HEK293 (cell line): ENCODE measurements at regions not wholly inside any gene's neighbourhood (a gene's known extent, or its start where the extent isn't known, plus 50 kb on each side); places are given as distances from the start of the nearest gene placed in this dataset.

Experiments
- CTCF ChIA-PET: fragments of 350-600 bp; formaldehyde crosslinking; extraction: SDS; loops from one replicate; lab custom pipeline; 2021; ENCODE audit warnings: antibody characterized with exemption; lab: Yijun Ruan, JAX
- POLR2A ChIA-PET: fragments of 300-600 bp; formaldehyde crosslinking; extraction: SDS; loops from one replicate; lab custom pipeline; 2020; ENCODE audit warnings: antibody characterized with exemption, inconsistent platforms; lab: Yijun Ruan, JAX
- H3K27ac ChIP-seq: fragments of 200-500 bp; sonication (Bioruptor generic); 2 replicates; pipeline ENCODE4 v1.5.1; 2014; ENCODE audit warnings: low read depth, low read length, control low read depth, inconsistent platforms; ENCODE audit errors: extremely low read depth
- H3K36me3 ChIP-seq, 2 experiments: fragments of 200-500 bp in 1 of 2; sonication (Bioruptor generic) in 1 of 2; 1 replicate in 1 of 2; 2 replicates in 1 of 2; pipeline ENCODE4 v1.5.1; 2014 to 2017; ENCODE audit warnings: inconsistent platforms in 2 of 2, low read length in 2 of 2; ENCODE audit not compliant: control insufficient read depth in 2 of 2, insufficient read depth in 1 of 2
- H3K4me1 ChIP-seq: fragments of 200-500 bp; sonication (Bioruptor generic); 2 replicates; pipeline ENCODE4 v1.5.1; 2014; ENCODE audit warnings: mild to moderate bottlenecking, low read length, inconsistent platforms; ENCODE audit not compliant: control insufficient read depth, insufficient read depth
- H3K4me3 ChIP-seq: 2 replicates; pipeline ENCODE4 v1.5.1; 2011; ENCODE audit warnings: low read depth, mild to moderate bottlenecking, control low read depth, low read length, moderate library complexity
- H3K9me3 ChIP-seq: fragments of 200-500 bp; sonication (Bioruptor generic); 2 replicates; pipeline ENCODE4 v1.5.1; 2014; ENCODE audit warnings: low read depth, low read length, inconsistent platforms; ENCODE audit not compliant: control insufficient read depth, insufficient read depth
- ZNF112 ChIP-seq: fragments of 450-650 bp; formaldehyde crosslinking; IDR thresholded peaks from 2 replicates; pipeline ENCODE4 v1.5.0; 2017; ENCODE audit warnings: missing biosample characterization, missing genetic modification characterization
- ZNF114 ChIP-seq: fragments of 450-650 bp; formaldehyde crosslinking; IDR thresholded peaks from 2 replicates; pipeline ENCODE4 v1.5.0; 2017; ENCODE audit warnings: missing biosample characterization, missing genetic modification characterization
- ZNF184 ChIP-seq: fragments of 450-650 bp; IDR thresholded peaks from 2 replicates; pipeline ENCODE4 v1.5.1; 2018; ENCODE audit warnings: missing biosample characterization, mild to moderate bottlenecking, missing genetic modification characterization
- ZNF2 ChIP-seq: fragments of 450-650 bp; formaldehyde crosslinking; IDR thresholded peaks from 2 replicates; pipeline ENCODE4 v1.5.1; 2016; ENCODE audit warnings: missing biosample characterization, missing genetic modification characterization
- ZNF350 ChIP-seq: fragments of 450-650 bp; formaldehyde crosslinking; IDR thresholded peaks from 2 replicates; pipeline ENCODE4 v1.5.0; 2017; ENCODE audit warnings: missing biosample characterization, mild to moderate bottlenecking, missing genetic modification characterization
- ZNF366 ChIP-seq: fragments of 450-650 bp; formaldehyde crosslinking; conservative IDR thresholded peaks from 2 replicates; pipeline ENCODE4 v1.5.1; 2016; ENCODE audit warnings: missing biosample characterization, missing genetic modification characterization
- ZNF426 ChIP-seq: fragments of 450-650 bp; formaldehyde crosslinking; IDR thresholded peaks from 2 replicates; pipeline ENCODE4 v1.5.1; 2017; ENCODE audit warnings: missing biosample characterization, missing genetic modification characterization, mild to moderate bottlenecking, inconsistent platforms, moderate library complexity
- ZNF558 ChIP-seq: fragments of 450-650 bp; formaldehyde crosslinking; IDR thresholded peaks from 2 replicates; pipeline ENCODE4 v1.5.1; 2016; ENCODE audit warnings: missing biosample characterization, missing genetic modification characterization
- ZNF670 ChIP-seq: fragments of 450-650 bp; formaldehyde crosslinking; IDR thresholded peaks from 2 replicates; pipeline ENCODE4 v1.5.1; 2016; ENCODE audit warnings: missing biosample characterization, missing genetic modification characterization, low read depth
- ZNF791 ChIP-seq: fragments of 450-650 bp; formaldehyde crosslinking; IDR thresholded peaks from 2 replicates; pipeline ENCODE4 v1.5.1; 2016; ENCODE audit warnings: missing biosample characterization, missing genetic modification characterization
- ZNF843 ChIP-seq: fragments of 450-650 bp; formaldehyde crosslinking; IDR thresholded peaks from 2 replicates; pipeline ENCODE4 v1.5.1; 2016; ENCODE audit warnings: missing biosample characterization, missing genetic modification characterization
- TF ChIP-seq, protein P1 (sequence below): fragments of 450-650 bp; formaldehyde crosslinking; IDR thresholded peaks from 2 replicates; pipeline ENCODE4 v1.5.0; 2017; ENCODE audit warnings: missing biosample characterization, missing genetic modification characterization, borderline replicate concordance
- TF ChIP-seq, protein P2 (sequence below): fragments of 450-650 bp; formaldehyde crosslinking; IDR thresholded peaks from 2 replicates; pipeline ENCODE4 v1.5.1; 2016; ENCODE audit warnings: missing biosample characterization, missing genetic modification characterization
- TF ChIP-seq, protein P3 (sequence below): fragments of 450-650 bp; formaldehyde crosslinking; conservative IDR thresholded peaks from 2 replicates; pipeline ENCODE4 v1.5.1; 2016; ENCODE audit warnings: low read depth, missing biosample characterization, missing genetic modification characterization
- TF ChIP-seq, protein P4 (sequence below): fragments of 450-650 bp; formaldehyde crosslinking; IDR thresholded peaks from 2 replicates; pipeline ENCODE4 v1.5.1; 2016; ENCODE audit warnings: missing biosample characterization, missing genetic modification characterization, borderline replicate concordance
- TF ChIP-seq, protein P5 (sequence below): fragments of 450-650 bp; formaldehyde crosslinking; IDR thresholded peaks from 2 replicates; pipeline ENCODE4 v1.5.1; 2016; ENCODE audit warnings: missing biosample characterization, missing genetic modification characterization

DNA sequence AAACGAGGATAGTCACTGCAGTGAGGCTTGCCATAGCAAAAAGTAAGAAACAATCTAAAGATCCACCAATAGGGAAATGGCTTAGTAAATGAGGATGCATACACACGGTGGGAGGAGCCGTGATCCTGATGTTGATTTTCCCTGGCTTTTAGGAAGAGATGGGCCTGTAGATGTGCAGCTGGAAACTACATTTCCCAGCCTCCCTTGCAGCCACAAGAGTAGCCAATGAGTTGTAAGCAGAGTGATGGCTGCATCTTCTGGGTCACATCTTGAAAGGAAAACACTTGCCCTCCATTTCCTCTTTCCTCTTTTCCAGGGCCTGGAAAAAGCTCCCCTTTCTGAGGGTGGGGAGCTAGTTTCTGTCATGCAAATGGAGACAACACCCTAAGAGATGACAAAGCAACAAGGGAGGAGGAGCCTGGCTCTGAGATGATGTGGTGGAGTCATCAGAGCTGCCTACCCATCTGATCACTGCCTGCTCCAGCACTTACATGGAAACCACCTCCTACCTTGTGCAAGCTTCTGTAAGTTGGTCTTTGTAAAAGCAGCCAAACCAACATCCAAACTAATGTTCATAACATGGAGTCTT, 139.1 kb downstream of the TLE3 start (continued):
- TF ChIP-seq, protein P1, sequence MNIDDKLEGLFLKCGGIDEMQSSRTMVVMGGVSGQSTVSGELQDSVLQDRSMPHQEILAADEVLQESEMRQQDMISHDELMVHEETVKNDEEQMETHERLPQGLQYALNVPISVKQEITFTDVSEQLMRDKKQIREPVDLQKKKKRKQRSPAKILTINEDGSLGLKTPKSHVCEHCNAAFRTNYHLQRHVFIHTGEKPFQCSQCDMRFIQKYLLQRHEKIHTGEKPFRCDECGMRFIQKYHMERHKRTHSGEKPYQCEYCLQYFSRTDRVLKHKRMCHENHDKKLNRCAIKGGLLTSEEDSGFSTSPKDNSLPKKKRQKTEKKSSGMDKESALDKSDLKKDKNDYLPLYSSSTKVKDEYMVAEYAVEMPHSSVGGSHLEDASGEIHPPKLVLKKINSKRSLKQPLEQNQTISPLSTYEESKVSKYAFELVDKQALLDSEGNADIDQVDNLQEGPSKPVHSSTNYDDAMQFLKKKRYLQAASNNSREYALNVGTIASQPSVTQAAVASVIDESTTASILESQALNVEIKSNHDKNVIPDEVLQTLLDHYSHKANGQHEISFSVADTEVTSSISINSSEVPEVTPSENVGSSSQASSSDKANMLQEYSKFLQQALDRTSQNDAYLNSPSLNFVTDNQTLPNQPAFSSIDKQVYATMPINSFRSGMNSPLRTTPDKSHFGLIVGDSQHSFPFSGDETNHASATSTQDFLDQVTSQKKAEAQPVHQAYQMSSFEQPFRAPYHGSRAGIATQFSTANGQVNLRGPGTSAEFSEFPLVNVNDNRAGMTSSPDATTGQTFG = no peak
- TF ChIP-seq ZNF843 (tag by site-specific recombination) = no peak
- TF ChIP-seq, protein P2, sequence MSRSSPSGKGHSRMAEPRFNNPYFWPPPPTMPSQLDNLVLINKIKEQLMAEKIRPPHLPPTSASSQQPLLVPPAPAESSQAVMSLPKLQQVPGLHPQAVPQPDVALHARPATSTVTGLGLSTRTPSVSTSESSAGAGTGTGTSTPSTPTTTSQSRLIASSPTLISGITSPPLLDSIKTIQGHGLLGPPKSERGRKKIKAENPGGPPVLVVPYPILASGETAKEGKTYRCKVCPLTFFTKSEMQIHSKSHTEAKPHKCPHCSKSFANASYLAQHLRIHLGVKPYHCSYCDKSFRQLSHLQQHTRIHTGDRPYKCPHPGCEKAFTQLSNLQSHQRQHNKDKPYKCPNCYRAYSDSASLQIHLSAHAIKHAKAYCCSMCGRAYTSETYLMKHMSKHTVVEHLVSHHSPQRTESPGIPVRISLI (tag by site-specific recombination) = no peak

DNA sequence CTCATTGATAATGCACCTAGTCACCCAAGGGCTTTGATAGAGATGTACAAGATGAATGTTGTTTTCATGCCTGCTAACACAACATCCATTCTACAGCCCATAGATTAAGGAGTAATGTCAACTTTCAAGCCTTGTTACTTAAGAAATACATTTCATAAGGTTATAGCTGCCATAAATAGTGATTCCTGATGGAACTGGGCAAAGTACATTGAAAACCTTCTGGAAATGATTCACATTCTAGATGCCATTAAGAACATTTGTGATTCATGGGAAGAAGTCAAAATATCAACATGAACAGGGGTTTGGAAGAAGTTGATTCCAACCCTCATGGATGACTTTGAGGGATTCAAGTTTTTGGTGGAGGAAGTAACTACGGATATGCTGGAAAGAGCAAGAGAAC, 135.2 kb downstream of the TLE3 start:
- Histone ChIP-seq H3K4me3 (no peak overlapping the region), H3K36me3 (no peaks in the 10 kb centered on the region), H3K4me1 (no peaks in the 10 kb centered on the region), H3K27ac (no peak overlapping the region), H3K9me3 (no peaks in the 10 kb centered on the region)
- ChIA-PET CTCF (no interaction called here), POLR2A (interaction anchor here (0.6 kb wide), 1 partner anchor 136 kb away, joined by 3 read pairs; no protein-coding TSS in a partner anchor)
- TF ChIP-seq ZNF366 (tag by site-specific recombination) (no peak), ZNF670 (no peak), ZNF350 (tag by site-specific recombination) (no peak), ZNF112 (tag by site-specific recombination) (no peak), ZNF791 (no peak), ZNF184 (tag by site-specific recombination) (no peak), ZNF114 (tag by site-specific recombination) (no peak), ZNF2 (no peak), ZNF558 (no peak), ZNF426 (tag by site-specific recombination) (no peak)
- TF ChIP-seq, protein P3, sequence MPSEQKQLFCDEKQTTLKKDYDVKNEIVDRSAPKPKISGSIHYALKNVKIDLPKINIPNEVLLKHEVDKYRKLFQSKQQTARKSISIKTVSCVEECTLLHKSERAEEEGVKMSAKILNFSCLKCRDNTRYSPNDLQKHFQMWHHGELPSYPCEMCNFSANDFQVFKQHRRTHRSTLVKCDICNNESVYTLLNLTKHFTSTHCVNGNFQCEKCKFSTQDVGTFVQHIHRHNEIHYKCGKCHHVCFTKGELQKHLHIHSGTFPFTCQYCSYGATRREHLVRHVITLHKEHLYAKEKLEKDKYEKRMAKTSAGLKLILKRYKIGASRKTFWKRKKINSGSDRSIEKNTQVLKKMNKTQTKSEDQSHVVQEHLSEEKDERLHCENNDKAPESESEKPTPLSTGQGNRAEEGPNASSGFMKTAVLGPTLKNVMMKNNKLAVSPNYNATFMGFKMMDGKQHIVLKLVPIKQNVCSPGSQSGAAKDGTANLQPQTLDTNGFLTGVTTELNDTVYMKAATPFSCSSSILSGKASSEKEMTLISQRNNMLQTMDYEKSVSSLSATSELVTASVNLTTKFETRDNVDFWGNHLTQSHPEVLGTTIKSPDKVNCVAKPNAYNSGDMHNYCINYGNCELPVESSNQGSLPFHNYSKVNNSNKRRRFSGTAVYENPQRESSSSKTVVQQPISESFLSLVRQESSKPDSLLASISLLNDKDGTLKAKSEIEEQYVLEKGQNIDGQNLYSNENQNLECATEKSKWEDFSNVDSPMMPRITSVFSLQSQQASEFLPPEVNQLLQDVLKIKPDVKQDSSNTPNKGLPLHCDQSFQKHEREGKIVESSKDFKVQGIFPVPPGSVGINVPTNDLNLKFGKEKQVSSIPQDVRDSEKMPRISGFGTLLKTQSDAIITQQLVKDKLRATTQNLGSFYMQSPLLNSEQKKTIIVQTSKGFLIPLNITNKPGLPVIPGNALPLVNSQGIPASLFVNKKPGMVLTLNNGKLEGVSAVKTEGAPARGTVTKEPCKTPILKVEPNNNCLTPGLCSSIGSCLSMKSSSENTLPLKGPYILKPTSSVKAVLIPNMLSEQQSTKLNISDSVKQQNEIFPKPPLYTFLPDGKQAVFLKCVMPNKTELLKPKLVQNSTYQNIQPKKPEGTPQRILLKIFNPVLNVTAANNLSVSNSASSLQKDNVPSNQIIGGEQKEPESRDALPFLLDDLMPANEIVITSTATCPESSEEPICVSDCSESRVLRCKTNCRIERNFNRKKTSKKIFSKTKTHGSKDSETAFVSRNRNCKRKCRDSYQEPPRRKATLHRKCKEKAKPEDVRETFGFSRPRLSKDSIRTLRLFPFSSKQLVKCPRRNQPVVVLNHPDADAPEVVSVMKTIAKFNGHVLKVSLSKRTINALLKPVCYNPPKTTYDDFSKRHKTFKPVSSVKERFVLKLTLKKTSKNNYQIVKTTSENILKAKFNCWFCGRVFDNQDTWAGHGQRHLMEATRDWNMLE (tag by site-specific recombination) = no peak
- TF ChIP-seq, protein P4, sequence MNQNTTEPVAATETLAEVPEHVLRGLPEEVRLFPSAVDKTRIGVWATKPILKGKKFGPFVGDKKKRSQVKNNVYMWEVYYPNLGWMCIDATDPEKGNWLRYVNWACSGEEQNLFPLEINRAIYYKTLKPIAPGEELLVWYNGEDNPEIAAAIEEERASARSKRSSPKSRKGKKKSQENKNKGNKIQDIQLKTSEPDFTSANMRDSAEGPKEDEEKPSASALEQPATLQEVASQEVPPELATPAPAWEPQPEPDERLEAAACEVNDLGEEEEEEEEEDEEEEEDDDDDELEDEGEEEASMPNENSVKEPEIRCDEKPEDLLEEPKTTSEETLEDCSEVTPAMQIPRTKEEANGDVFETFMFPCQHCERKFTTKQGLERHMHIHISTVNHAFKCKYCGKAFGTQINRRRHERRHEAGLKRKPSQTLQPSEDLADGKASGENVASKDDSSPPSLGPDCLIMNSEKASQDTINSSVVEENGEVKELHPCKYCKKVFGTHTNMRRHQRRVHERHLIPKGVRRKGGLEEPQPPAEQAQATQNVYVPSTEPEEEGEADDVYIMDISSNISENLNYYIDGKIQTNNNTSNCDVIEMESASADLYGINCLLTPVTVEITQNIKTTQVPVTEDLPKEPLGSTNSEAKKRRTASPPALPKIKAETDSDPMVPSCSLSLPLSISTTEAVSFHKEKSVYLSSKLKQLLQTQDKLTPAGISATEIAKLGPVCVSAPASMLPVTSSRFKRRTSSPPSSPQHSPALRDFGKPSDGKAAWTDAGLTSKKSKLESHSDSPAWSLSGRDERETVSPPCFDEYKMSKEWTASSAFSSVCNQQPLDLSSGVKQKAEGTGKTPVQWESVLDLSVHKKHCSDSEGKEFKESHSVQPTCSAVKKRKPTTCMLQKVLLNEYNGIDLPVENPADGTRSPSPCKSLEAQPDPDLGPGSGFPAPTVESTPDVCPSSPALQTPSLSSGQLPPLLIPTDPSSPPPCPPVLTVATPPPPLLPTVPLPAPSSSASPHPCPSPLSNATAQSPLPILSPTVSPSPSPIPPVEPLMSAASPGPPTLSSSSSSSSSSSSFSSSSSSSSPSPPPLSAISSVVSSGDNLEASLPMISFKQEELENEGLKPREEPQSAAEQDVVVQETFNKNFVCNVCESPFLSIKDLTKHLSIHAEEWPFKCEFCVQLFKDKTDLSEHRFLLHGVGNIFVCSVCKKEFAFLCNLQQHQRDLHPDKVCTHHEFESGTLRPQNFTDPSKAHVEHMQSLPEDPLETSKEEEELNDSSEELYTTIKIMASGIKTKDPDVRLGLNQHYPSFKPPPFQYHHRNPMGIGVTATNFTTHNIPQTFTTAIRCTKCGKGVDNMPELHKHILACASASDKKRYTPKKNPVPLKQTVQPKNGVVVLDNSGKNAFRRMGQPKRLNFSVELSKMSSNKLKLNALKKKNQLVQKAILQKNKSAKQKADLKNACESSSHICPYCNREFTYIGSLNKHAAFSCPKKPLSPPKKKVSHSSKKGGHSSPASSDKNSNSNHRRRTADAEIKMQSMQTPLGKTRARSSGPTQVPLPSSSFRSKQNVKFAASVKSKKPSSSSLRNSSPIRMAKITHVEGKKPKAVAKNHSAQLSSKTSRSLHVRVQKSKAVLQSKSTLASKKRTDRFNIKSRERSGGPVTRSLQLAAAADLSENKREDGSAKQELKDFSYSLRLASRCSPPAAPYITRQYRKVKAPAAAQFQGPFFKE = no peak
- TF ChIP-seq, protein P5, sequence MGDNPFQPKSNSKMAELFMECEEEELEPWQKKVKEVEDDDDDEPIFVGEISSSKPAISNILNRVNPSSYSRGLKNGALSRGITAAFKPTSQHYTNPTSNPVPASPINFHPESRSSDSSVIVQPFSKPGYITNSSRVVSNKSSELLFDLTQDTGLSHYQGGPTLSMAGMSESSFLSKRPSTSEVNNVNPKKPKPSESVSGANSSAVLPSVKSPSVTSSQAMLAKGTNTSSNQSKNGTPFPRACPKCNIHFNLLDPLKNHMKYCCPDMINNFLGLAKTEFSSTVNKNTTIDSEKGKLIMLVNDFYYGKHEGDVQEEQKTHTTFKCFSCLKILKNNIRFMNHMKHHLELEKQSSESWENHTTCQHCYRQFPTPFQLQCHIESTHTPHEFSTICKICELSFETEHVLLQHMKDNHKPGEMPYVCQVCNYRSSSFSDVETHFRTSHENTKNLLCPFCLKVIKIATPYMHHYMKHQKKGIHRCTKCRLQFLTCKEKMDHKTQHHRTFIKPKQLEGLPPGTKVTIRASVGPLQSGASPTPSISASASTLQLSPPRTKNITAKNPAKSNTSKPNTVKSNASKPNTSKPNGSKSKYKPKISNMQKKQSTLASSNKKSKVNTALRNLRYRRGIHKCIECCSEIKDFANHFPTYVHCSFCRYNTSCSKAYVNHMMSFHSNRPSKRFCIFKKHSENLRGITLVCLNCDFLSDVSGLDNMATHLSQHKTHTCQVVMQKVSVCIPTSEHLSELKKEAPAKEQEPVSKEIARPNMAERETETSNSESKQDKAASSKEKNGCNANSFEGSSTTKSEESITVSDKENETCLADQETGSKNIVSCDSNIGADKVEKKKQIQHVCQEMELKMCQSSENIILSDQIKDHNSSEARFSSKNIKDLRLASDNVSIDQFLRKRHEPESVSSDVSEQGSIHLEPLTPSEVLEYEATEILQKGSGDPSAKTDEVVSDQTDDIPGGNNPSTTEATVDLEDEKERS = no peak
